CD4-positive, CD25-positive, alpha-beta regulatory T cell (primary cell): ENCODE measurements at regions not wholly inside any gene's neighbourhood (a gene's known extent, or its start where the extent isn't known, plus 50 kb on each side); places are given as distances from the start of the nearest gene placed in this dataset.
"Not testable (repeated sequence)": the region's sequence is repeated elsewhere in the genome, so short reads cannot be mapped to it uniquely, and the experiment has no call there.

Experiments used
- ATAC-seq, 2 donors: fragments of 150-1000 bp; cut with Tn5 transposase; one replicate each; pipeline ENCODE4 v1.10.0; 2021; ENCODE audit warnings: low read depth in 2 of 2, moderate number of reproducible peaks in 2 of 2, moderate library complexity in 1 of 2
- DNase-seq, 3 donors: peaks; one replicate each; pipeline versions ENCODE4 v3.0.0 to v3.0.0-alpha.2; 2012 to 2022; ENCODE audit warnings: mixed read lengths in 1 of 3
- H3K27ac ChIP-seq: one replicate; pipeline ENCODE4 v1.7.0; 2013; ENCODE audit warnings: mild to moderate bottlenecking, low read length; ENCODE audit not compliant: insufficient read depth, poor library complexity, severe bottlenecking
- H3K27me3 ChIP-seq: one replicate; pipeline ENCODE4 v1.7.0; 2013; ENCODE audit warnings: low read length; ENCODE audit not compliant: control insufficient read depth, insufficient read depth
- H3K36me3 ChIP-seq: one replicate; pipeline ENCODE4 v1.7.0; 2013; ENCODE audit warnings: mild to moderate bottlenecking, low read length, moderate library complexity; ENCODE audit not compliant: control insufficient read depth, insufficient read depth
- H3K4me1 ChIP-seq: 2 replicates; pipeline ENCODE4 v1.7.0; 2013; ENCODE audit warnings: mild to moderate bottlenecking, low read length; ENCODE audit not compliant: insufficient read depth, control insufficient read depth, poor library complexity, severe bottlenecking
- H3K4me3 ChIP-seq: one replicate; pipeline ENCODE4 v1.7.0; 2013; ENCODE audit warnings: low read depth, mild to moderate bottlenecking, low read length, moderate library complexity
- H3K9me3 ChIP-seq, 2 experiments: 1 replicate in 1 of 2; 2 replicates in 1 of 2; pipeline ENCODE4 v1.7.0; 2013; ENCODE audit warnings: low read length in 2 of 2, mild to moderate bottlenecking in 1 of 2, moderate library complexity in 1 of 2; ENCODE audit not compliant: control insufficient read depth in 2 of 2
- H3K27ac Mint-ChIP-seq, 3 donors: one replicate each; pipeline ENCODE4 v1.8.0; 2020 to 2022; ENCODE audit warnings: mild to moderate bottlenecking in 3 of 3, mixed read lengths in 3 of 3, moderate library complexity in 2 of 3
- H3K27me3 Mint-ChIP-seq: one replicate; pipeline ENCODE4 v1.8.0; 2022; ENCODE audit warnings: mild to moderate bottlenecking, mixed read lengths
- H3K36me3 Mint-ChIP-seq: one replicate; pipeline ENCODE4 v1.8.0; 2020; ENCODE audit warnings: mixed read lengths
- H3K4me1 Mint-ChIP-seq, 4 donors: one replicate each; pipeline ENCODE4 v1.8.0; 2020 to 2022; ENCODE audit warnings: mixed read lengths in 4 of 4, mild to moderate bottlenecking in 1 of 4
- H3K4me3 Mint-ChIP-seq, 4 donors: one replicate each; pipeline ENCODE4 v1.8.0; 2020 to 2022; ENCODE audit warnings: mild to moderate bottlenecking in 4 of 4, mixed read lengths in 4 of 4, moderate library complexity in 3 of 4
- H3K9me3 Mint-ChIP-seq, 7 donors: one replicate each; pipeline ENCODE4 v1.8.0; 2020 to 2022; ENCODE audit warnings: mixed read lengths in 7 of 7, mild to moderate bottlenecking in 3 of 7, moderate library complexity in 2 of 7

DNA sequence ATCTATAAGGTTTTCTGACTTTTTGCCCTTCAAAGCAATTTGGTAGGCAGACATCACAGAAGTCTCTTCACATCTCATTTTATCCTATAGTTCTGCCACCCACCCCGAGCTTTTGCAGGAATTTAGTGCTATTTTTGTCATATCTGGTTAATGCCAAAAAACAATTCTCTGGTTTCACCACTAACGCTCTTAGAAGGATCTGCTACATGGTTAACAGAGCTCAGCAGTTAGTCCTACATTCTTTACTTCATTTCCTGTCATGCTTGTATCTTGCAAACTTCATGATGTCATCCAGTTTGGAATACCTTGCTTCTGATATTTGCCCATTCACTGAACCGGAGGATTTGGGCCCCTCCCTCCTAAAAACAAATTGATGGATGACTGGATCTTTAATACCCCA lies 116.8 kb upstream of the SERPINE2 start:
- no peaks in the 10 kb centered on the region for H3K9me3 Mint-ChIP-seq

DNA sequence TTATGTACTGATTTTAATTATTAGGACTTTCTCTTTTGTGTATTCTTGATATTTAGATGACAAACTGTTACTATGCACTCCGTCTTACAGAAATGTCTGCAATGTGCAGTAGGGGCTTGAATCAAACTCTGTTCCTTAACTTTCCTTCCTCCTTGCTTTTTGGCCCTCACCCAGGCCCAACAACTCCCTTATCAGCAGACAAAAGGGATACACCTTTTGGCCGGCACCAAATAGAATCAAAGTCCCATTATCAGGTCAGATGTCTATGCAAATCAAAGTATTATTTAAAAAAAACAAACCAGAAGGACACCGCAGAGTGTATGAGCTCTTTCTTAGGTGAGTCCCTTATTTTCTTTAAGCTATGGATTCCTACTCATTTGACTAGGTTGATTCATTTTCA lies 116.3 kb upstream of the SERPINE2 start:
- Histone ChIP-seq H3K4me3 (no peak overlapping the region), H3K36me3 (no peaks in the 10 kb centered on the region), H3K27me3 (no peaks in the 10 kb centered on the region), H3K9me3 (no peaks in the 10 kb centered on the region), H3K27ac (no peak overlapping the region), H3K4me1 (no peaks in the 10 kb centered on the region)
- H3K4me3 Mint-ChIP-seq: no peak overlapping the region
- no peaks in the 10 kb centered on the region for H3K27me3 Mint-ChIP-seq
- ATAC-seq: no peak
- DNase-seq: no peak
- H3K9me3 Mint-ChIP-seq: no peaks in the 10 kb centered on the region
- no peaks in the 10 kb centered on the region for H3K36me3 Mint-ChIP-seq
- no peak overlapping the region for H3K27ac Mint-ChIP-seq
- no peaks in the 10 kb centered on the region for H3K4me1 Mint-ChIP-seq

More for the DNA sequence above, 116.8 kb upstream of the SERPINE2 start:
- Histone ChIP-seq H3K9me3 (no peaks in the 10 kb centered on the region), H3K4me1 (no peaks in the 10 kb centered on the region), H3K27me3 (no peaks in the 10 kb centered on the region), H3K36me3 (no peaks in the 10 kb centered on the region), H3K27ac (no peak overlapping the region), H3K4me3 (no peak overlapping the region)
- H3K27me3 Mint-ChIP-seq: no peaks in the 10 kb centered on the region
- no peak for DNase-seq
- no peaks in the 10 kb centered on the region for H3K36me3 Mint-ChIP-seq
- no peaks in the 10 kb centered on the region for H3K4me1 Mint-ChIP-seq
- no peak overlapping the region for H3K27ac Mint-ChIP-seq
- ATAC-seq: no peak
- H3K4me3 Mint-ChIP-seq: no peak overlapping the region

DNA sequence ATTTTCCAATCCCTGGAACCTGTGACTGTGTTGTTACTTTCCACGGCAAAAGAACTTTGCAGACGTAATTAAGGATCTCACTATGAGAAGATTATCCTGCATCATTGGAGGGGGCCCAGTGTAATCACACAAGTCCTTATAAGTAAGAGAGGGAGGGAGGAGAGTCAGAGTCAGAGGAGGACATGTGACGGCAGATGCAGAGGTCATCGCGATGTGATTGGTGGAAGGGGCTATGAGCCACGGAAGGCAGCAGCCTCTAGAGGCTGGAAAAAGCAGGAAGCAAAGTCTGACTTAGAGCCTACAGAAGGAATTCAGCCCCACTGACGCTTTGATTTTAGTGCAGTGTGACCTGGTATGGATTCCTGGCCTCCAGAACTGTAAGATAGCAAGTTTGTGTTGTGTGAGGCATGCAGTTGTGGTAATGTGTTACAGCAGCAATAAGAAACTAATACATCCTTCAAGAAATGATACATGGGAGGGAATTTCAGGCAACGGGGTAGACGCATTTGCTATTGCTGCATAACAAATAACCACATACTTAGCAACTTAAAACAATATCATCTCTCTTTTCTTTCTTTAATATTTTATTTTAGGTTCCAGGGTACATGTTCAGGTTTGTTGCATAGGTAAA lies 112.7 kb upstream of the SERPINE2 start:
- DNase-seq (no peak), ATAC-seq (no peak)
- H3K27ac ChIP-seq: no peak overlapping the region
- Mint-ChIP-seq H3K4me1 (no peaks in the 10 kb centered on the region), H3K27ac (no peak overlapping the region), H3K4me3 (no peak overlapping the region), H3K36me3 (no peaks in the 10 kb centered on the region), H3K9me3 (peaks cover 0 to 2% (median 0%) of the 10 kb centered on the region in 7 donors), H3K27me3 (no peaks in the 10 kb centered on the region)
- no peaks in the 10 kb centered on the region for H3K4me1 ChIP-seq
- no peaks in the 10 kb centered on the region for H3K27me3 ChIP-seq
- no peaks in the 10 kb centered on the region for H3K36me3 ChIP-seq
- H3K4me3 ChIP-seq: no peak overlapping the region
- no peaks in the 10 kb centered on the region for H3K9me3 ChIP-seq

GRCh38 chr2:224151161-224151560 lies 112.1 kb upstream of the SERPINE2 start:
- Mint-ChIP-seq H3K9me3 (peaks cover 0 to 4% (median 0%) of the 10 kb centered on the region in 7 donors), H3K27me3 (no peaks in the 10 kb centered on the region), H3K4me1 (no peaks in the 10 kb centered on the region), H3K27ac (no peak overlapping the region), H3K4me3 (no peak overlapping the region), H3K36me3 (no peaks in the 10 kb centered on the region)
- no peaks in the 10 kb centered on the region for H3K9me3 ChIP-seq
- DNase-seq (no peak), ATAC-seq (no peak)
- no peak overlapping the region for H3K4me3 ChIP-seq
- H3K27ac ChIP-seq: no peak overlapping the region
- no peaks in the 10 kb centered on the region for H3K27me3 ChIP-seq
- H3K4me1 ChIP-seq: no peaks in the 10 kb centered on the region
- no peaks in the 10 kb centered on the region for H3K36me3 ChIP-seq

DNA sequence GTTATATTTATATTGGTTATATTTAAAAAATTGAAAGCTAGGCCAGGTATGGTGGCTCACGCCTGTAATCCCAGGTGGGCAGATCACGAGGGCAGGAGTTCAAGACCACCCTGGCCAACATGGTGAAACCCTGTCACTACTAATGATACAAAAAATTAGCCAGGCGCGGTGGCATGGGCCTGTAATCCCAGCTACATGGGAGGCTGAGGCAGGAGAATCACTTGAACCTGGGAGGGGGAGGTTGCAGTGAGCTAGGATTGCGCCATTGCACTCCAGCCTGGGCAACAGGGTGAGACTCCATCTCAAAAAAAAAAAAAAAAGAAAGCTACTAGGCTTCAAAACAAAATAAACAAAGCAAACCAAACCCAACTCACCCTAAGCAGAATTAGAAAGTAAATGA lies 109.0 kb upstream of the SERPINE2 start:
- H3K9me3 ChIP-seq, H3K9me3 Mint-ChIP-seq, H3K4me1 Mint-ChIP-seq, H3K27me3 Mint-ChIP-seq, DNase-seq, H3K4me3 Mint-ChIP-seq, H3K36me3 ChIP-seq, H3K4me1 ChIP-seq, H3K4me3 ChIP-seq, H3K27ac ChIP-seq, H3K36me3 Mint-ChIP-seq, H3K27me3 ChIP-seq, ATAC-seq, H3K27ac Mint-ChIP-seq: not testable (repeated sequence)

DNA sequence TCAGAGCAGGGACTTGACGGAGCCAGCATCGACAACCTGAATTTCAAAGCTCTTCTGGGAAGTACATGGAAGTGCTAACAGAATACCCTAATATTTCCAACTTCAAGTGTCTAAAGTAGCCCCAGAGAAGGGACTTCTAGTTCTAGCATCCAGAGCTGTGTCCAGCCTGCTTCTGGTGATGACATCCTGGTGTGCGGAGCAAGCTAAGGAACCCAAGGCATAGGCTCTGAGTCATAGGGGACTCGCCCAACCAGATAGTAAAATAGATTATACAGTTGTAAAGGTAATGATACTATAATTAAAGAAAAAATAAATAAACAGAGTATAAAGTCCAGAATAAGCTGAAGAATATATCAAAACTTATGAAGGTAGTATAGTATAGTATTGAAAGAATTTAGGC lies 108.1 kb upstream of the SERPINE2 start:
- Mint-ChIP-seq H3K27ac (no peak overlapping the region), H3K9me3 (peaks cover 0 to 4% (median 0%) of the 10 kb centered on the region in 7 donors)

GRCh38 chr2:224146356-224147160 lies 107.5 kb upstream of the SERPINE2 start:
- no peak for DNase-seq
- Histone ChIP-seq H3K27ac (no peak overlapping the region), H3K4me3 (no peak overlapping the region), H3K36me3 (no peaks in the 10 kb centered on the region), H3K4me1 (no peaks in the 10 kb centered on the region), H3K9me3 (no peaks in the 10 kb centered on the region), H3K27me3 (no peaks in the 10 kb centered on the region)
- peaks cover 0 to 4% (median 0%) of the 10 kb centered on the region in 7 donors for H3K9me3 Mint-ChIP-seq
- peak overlapping the region in 1 of 3 donors; percentile 33 for H3K27ac Mint-ChIP-seq
- H3K27me3 Mint-ChIP-seq: no peaks in the 10 kb centered on the region
- no peak for ATAC-seq
- H3K4me3 Mint-ChIP-seq: no peak overlapping the region
- H3K36me3 Mint-ChIP-seq: no peaks in the 10 kb centered on the region
- no peaks in the 10 kb centered on the region for H3K4me1 Mint-ChIP-seq

More for the DNA sequence above, 108.1 kb upstream of the SERPINE2 start:
- Mint-ChIP-seq H3K36me3 (no peaks in the 10 kb centered on the region), H3K4me1 (no peaks in the 10 kb centered on the region), H3K4me3 (no peak overlapping the region), H3K27me3 (no peaks in the 10 kb centered on the region)
- H3K27me3 ChIP-seq: no peaks in the 10 kb centered on the region
- H3K27ac ChIP-seq: no peak overlapping the region
- H3K4me3 ChIP-seq: no peak overlapping the region
- H3K36me3 ChIP-seq: no peaks in the 10 kb centered on the region
- no peaks in the 10 kb centered on the region for H3K9me3 ChIP-seq
- no peaks in the 10 kb centered on the region for H3K4me1 ChIP-seq
- no peak for DNase-seq
- no peak for ATAC-seq
